ENCODE measurements at regions not wholly inside any gene's neighbourhood (a gene's known extent, or its start where the extent isn't known, plus 50 kb on each side); places are given as distances from the start of the nearest gene placed in this dataset.

DNA sequence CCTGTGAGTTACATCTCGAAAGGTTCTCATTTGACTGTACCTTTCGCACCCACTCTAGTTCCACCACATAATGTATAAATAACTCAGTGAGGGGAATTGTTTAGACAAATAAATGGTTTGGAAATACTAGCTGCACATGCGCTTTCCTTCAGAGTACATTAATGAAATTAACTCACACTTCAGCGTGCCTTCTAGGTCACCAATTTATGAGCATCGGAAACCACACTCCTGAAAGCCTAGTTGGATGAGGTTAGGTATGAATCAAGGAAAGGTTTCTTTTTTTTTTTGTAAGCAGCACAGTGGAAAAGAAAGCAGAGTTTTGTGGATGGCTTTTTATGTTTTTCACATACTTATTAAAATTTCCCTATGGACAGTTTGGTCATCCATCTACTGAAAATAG, 247.8 kb upstream of the TCF21 start:
- H3K79me2 ChIP-seq (ENCODE audit: control insufficient read depth, insufficient read depth, low read length), result no peaks in the 10 kb centered on the region
- CTCF ChIA-PET, result no interaction called here
- no peaks in the 10 kb centered on the region for H4K20me1 ChIP-seq (replicated peaks; ENCODE audit: control insufficient read depth, extremely low read depth, insufficient read depth, low read length)
- no peak overlapping the region for H3K4me3 ChIP-seq (replicated peaks in 1 of 3; ENCODE audit: insufficient read depth in 1 of 3, low read depth in 1 of 3, low read length in 3 of 3)
- POLR2A ChIA-PET, result no interaction called here
- no peaks in the 10 kb centered on the region for H3K36me3 ChIP-seq (ENCODE audit: control insufficient read depth in 2 of 2, extremely low read depth in 1 of 2, insufficient read depth in 2 of 2, low read length in 2 of 2)
- FAIRE-seq, result no peak
- H3K4me1 ChIP-seq (ENCODE audit: control insufficient read depth, extremely low read depth, insufficient read depth, low read length), result no peaks in the 10 kb centered on the region
- no peak for TF ChIP-seq POLR2AphosphoS5 (IDR thresholded peaks at IDR 0.05; ENCODE audit: insufficient read depth, low read depth, low read length)
- TF ChIP-seq GATA2 (IDR thresholded peaks at IDR 0.05; ENCODE audit: insufficient read depth, insufficient read length, low read depth, low read length), result no peak
- TF ChIP-seq MYC (IDR thresholded peaks at IDR 0.05; ENCODE audit: low read depth, low read length), result no peak
- TF ChIP-seq, protein P1, sequence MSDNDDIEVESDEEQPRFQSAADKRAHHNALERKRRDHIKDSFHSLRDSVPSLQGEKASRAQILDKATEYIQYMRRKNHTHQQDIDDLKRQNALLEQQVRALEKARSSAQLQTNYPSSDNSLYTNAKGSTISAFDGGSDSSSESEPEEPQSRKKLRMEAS (IDR thresholded peaks at IDR 0.05; ENCODE audit: insufficient read depth, insufficient read length), result no peak
- no peak for TF ChIP-seq POLR2A (IDR thresholded peaks at IDR 0.05; ENCODE audit: low read depth, low read length)
- TF ChIP-seq EZH2 (IDR thresholded peaks at IDR 0.05; ENCODE audit: borderline replicate concordance, low read depth, low read length, severe bottlenecking), result no peak
- TF ChIP-seq, protein P2, sequence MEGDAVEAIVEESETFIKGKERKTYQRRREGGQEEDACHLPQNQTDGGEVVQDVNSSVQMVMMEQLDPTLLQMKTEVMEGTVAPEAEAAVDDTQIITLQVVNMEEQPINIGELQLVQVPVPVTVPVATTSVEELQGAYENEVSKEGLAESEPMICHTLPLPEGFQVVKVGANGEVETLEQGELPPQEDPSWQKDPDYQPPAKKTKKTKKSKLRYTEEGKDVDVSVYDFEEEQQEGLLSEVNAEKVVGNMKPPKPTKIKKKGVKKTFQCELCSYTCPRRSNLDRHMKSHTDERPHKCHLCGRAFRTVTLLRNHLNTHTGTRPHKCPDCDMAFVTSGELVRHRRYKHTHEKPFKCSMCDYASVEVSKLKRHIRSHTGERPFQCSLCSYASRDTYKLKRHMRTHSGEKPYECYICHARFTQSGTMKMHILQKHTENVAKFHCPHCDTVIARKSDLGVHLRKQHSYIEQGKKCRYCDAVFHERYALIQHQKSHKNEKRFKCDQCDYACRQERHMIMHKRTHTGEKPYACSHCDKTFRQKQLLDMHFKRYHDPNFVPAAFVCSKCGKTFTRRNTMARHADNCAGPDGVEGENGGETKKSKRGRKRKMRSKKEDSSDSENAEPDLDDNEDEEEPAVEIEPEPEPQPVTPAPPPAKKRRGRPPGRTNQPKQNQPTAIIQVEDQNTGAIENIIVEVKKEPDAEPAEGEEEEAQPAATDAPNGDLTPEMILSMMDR (IDR thresholded peaks at IDR 0.05; ENCODE audit: extremely low read depth in 1 of 2, insufficient read depth in 1 of 2, low read depth in 1 of 2, low read length in 2 of 2), result no peak
- DNase-seq (ENCODE audit: low read depth, low spot score), result no peak
- H3K9me1 ChIP-seq (replicated peaks; ENCODE audit: control insufficient read depth, extremely low read depth, insufficient read depth, low read length), result no peaks in the 10 kb centered on the region
- intact Hi-C loops (cut with micrococcal nuclease) (no loop called here), dilution Hi-C loops (cut with MboI; ENCODE audit: extremely low pct_ligation_motif_present, low sequenced_read_pairs) (no loop called here)
- no peak overlapping the region for H3K4me2 ChIP-seq (ENCODE audit: insufficient read depth, low read length)
- no peaks in the 10 kb centered on the region for H3K9me3 ChIP-seq (replicated peaks; ENCODE audit: control insufficient read depth, insufficient read depth, low read length)
- no peak overlapping the region for H2AFZ ChIP-seq (ENCODE audit: low read depth, low read length)
- no peak overlapping the region for H3K27ac ChIP-seq (ENCODE audit: insufficient read depth, low read depth, low read length)
- no peak overlapping the region for H3K9ac ChIP-seq (replicated peaks; ENCODE audit: extremely low read depth, insufficient read depth, low read length)
- no TSS peak for BruUV-seq (replicated peaks)
- no peaks in the 10 kb centered on the region for H3K27me3 ChIP-seq (ENCODE audit: control insufficient read depth in 2 of 2, insufficient read depth in 2 of 2, low read length in 2 of 2)

DNA sequence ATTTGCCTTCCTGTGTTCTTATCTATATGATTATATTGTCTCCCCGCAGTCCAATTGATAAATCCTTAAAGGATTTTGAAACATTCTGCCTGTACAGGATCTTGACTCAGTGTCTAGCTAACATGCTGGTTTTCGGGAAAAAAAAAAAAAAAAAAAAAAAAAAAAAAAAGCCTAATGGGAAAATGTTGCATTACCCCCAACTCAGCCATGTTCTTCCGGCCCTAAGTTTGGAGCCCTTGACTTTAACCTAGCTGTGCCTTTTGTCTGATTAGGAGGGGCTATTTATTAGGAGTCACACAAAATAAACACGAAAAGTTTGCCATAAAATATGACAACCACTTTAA, 244.4 kb upstream of the TCF21 start:
- dilution Hi-C loops (cut with MboI; ENCODE audit: extremely low pct_ligation_motif_present, low sequenced_read_pairs), result no loop called here
- no peak overlapping the region for H3K27ac ChIP-seq (ENCODE audit: insufficient read depth, low read depth, low read length)
- H3K9me3 ChIP-seq (replicated peaks; ENCODE audit: control insufficient read depth, insufficient read depth, low read length), result no peaks in the 10 kb centered on the region
- BruUV-seq (replicated peaks), result no TSS peak
- ChIA-PET POLR2A (no interaction called here), CTCF (interaction anchor here (0.7 kb wide), 1 partner anchor 15 kb away, joined by 3 read pairs; no protein-coding TSS in a partner anchor)
- DNase-seq (ENCODE audit: low read depth, low spot score) (no peak), FAIRE-seq (no peak)
- intact Hi-C loops (cut with micrococcal nuclease), result no loop called here
- H2AFZ ChIP-seq (ENCODE audit: low read depth, low read length), result no peak overlapping the region
- H4K20me1 ChIP-seq (replicated peaks; ENCODE audit: control insufficient read depth, extremely low read depth, insufficient read depth, low read length), result no peaks in the 10 kb centered on the region
- no peak overlapping the region for H3K9ac ChIP-seq (replicated peaks; ENCODE audit: extremely low read depth, insufficient read depth, low read length)
- H3K27me3 ChIP-seq (ENCODE audit: control insufficient read depth in 2 of 2, insufficient read depth in 2 of 2, low read length in 2 of 2), result no peaks in the 10 kb centered on the region
- no peaks in the 10 kb centered on the region for H3K4me1 ChIP-seq (ENCODE audit: control insufficient read depth, extremely low read depth, insufficient read depth, low read length)
- H3K36me3 ChIP-seq (ENCODE audit: control insufficient read depth in 2 of 2, extremely low read depth in 1 of 2, insufficient read depth in 2 of 2, low read length in 2 of 2), result no peaks in the 10 kb centered on the region
- TF ChIP-seq FOS (IDR thresholded peaks at IDR 0.05; ENCODE audit: borderline replicate concordance, insufficient read depth, low read length) (no peak), MYC (IDR thresholded peaks at IDR 0.05; ENCODE audit: low read depth, low read length) (no peak), JUN (IDR thresholded peaks at IDR 0.05; ENCODE audit: borderline replicate concordance, insufficient read depth, insufficient read length, low read depth) (no peak), GATA2 (IDR thresholded peaks at IDR 0.05; ENCODE audit: insufficient read depth, insufficient read length, low read depth, low read length) (no peak), EZH2 (IDR thresholded peaks at IDR 0.05; ENCODE audit: borderline replicate concordance, low read depth, low read length, severe bottlenecking) (no peak)
- TF ChIP-seq, protein P1 (IDR thresholded peaks at IDR 0.05; ENCODE audit: insufficient read depth, insufficient read length), result no peak
- H3K4me3 ChIP-seq (replicated peaks in 1 of 3; ENCODE audit: insufficient read depth in 1 of 3, low read depth in 1 of 3, low read length in 3 of 3), result no peak overlapping the region
- no peaks in the 10 kb centered on the region for H3K79me2 ChIP-seq (ENCODE audit: control insufficient read depth, insufficient read depth, low read length)
- H3K9me1 ChIP-seq (replicated peaks; ENCODE audit: control insufficient read depth, extremely low read depth, insufficient read depth, low read length), result no peaks in the 10 kb centered on the region
- no peak overlapping the region for H3K4me2 ChIP-seq (ENCODE audit: insufficient read depth, low read length)
